Uterus (tissue), 2 donors: ENCODE measurements at regions not wholly inside any gene's neighbourhood (a gene's known extent, or its start where the extent isn't known, plus 50 kb on each side); places are given as distances from the start of the nearest gene placed in this dataset.

Source experiments
- POLR2A ChIP-seq, 2 donors: fragments of 450-650 bp; IDR thresholded peaks; one replicate each; pipeline ENCODE4 v1.6.1; 2016; ENCODE audit warnings: antibody characterized with exemption in 2 of 2, mild to moderate bottlenecking in 1 of 2, moderate library complexity in 1 of 2
- TF ChIP-seq, protein P1 (sequence below), 4 experiments: fragments of 200-600 bp in 2 of 4; fragments of 450-650 bp in 2 of 4; sonication (generic) in 2 of 4; IDR thresholded peaks; one replicate each; pipeline ENCODE4 v1.5.1; 2016 to 2019; ENCODE audit warnings: antibody characterized with exemption in 4 of 4, mild to moderate bottlenecking in 2 of 4, moderate library complexity in 1 of 4

- peak in 1 of 2 donors; percentile 45 for TF ChIP-seq POLR2A (IDR thresholded peaks at IDR 0.05)
- TF ChIP-seq, protein P1, sequence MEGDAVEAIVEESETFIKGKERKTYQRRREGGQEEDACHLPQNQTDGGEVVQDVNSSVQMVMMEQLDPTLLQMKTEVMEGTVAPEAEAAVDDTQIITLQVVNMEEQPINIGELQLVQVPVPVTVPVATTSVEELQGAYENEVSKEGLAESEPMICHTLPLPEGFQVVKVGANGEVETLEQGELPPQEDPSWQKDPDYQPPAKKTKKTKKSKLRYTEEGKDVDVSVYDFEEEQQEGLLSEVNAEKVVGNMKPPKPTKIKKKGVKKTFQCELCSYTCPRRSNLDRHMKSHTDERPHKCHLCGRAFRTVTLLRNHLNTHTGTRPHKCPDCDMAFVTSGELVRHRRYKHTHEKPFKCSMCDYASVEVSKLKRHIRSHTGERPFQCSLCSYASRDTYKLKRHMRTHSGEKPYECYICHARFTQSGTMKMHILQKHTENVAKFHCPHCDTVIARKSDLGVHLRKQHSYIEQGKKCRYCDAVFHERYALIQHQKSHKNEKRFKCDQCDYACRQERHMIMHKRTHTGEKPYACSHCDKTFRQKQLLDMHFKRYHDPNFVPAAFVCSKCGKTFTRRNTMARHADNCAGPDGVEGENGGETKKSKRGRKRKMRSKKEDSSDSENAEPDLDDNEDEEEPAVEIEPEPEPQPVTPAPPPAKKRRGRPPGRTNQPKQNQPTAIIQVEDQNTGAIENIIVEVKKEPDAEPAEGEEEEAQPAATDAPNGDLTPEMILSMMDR (IDR thresholded peaks at IDR 0.05), result no peak
These were observed 588.5 kb downstream of the MTRR start for GRCh38 chr5:8457187-8458037.
